Activated B cell treated with CpG ODN at 0.5 μM for 24 hours (primary cell): ENCODE measurements at regions not wholly inside any gene's neighbourhood (a gene's known extent, or its start where the extent isn't known, plus 50 kb on each side); places are given as distances from the start of the nearest gene placed in this dataset.

Experiments used
- ATAC-seq: fragments of 200-7000 bp; cut with Tn5 transposase; one replicate; pipeline ENCODE4 v1.10.0; 2021; ENCODE audit warnings: low read depth, mild to moderate bottlenecking, moderate library complexity
- CTCF ChIA-PET: fragments of 350-600 bp; sonication (Branson Sonifier 250); formaldehyde crosslinking; loops from one replicate; lab custom pipeline; 2021; ENCODE audit warnings: antibody characterized with exemption; lab: Charles Lee
- POLR2A ChIA-PET: fragments of 350-600 bp; sonication (Branson Sonifier 250); formaldehyde crosslinking; loops from one replicate; lab custom pipeline; 2021; ENCODE audit warnings: antibody characterized with exemption; lab: Charles Lee
- DNase-seq: peaks from one replicate; pipeline ENCODE4 v3.0.0; 2022
- H3K27ac Mint-ChIP-seq: one replicate; pipeline ENCODE4 v1.8.0; 2020; ENCODE audit warnings: mixed read lengths
- H3K27me3 Mint-ChIP-seq: one replicate; pipeline ENCODE4 v1.8.0; 2021; ENCODE audit warnings: mixed read lengths
- H3K36me3 Mint-ChIP-seq: one replicate; pipeline ENCODE4 v1.8.0; 2021; ENCODE audit warnings: low read depth, mixed read lengths
- H3K4me1 Mint-ChIP-seq: one replicate; pipeline ENCODE4 v1.8.0; 2021; ENCODE audit warnings: mixed read lengths
- H3K4me3 Mint-ChIP-seq: one replicate; pipeline ENCODE4 v1.8.0; 2020; ENCODE audit warnings: mild to moderate bottlenecking, mixed read lengths
- H3K9me3 Mint-ChIP-seq: one replicate; pipeline ENCODE4 v1.8.0; 2020; ENCODE audit warnings: mixed read lengths
- CTCF ChIP-seq: fragments of 200-600 bp; IDR thresholded peaks from one replicate; pipeline ENCODE4 v1.8.0; 2022; ENCODE audit warnings: antibody characterized with exemption, mild to moderate bottlenecking
- intact Hi-C: fragments of 100-400 bp; cut with micrococcal nuclease; formaldehyde crosslinking; loops from one replicate; pipeline ENCODE4 v1.15.1; 2024

- H3K4me1 Mint-ChIP-seq, result no peaks in the 10 kb centered on the region
- peaks cover 30% of the 10 kb centered on the region for H3K27me3 Mint-ChIP-seq
- no peak for TF ChIP-seq CTCF
- H3K9me3 Mint-ChIP-seq, result no peaks in the 10 kb centered on the region
- no peak overlapping the region for H3K4me3 Mint-ChIP-seq
- POLR2A ChIA-PET, result no interaction called here
- H3K27ac Mint-ChIP-seq, result no peak overlapping the region
- no peak for ATAC-seq
- no peak for DNase-seq
- intact Hi-C loops, result no loop called here
- CTCF ChIA-PET, result no interaction called here
- no peaks in the 10 kb centered on the region for H3K36me3 Mint-ChIP-seq
These were observed 127.5 kb downstream of the RIPK4 start for GRCh38 chr21:41639336-41639735.

GRCh38 chr21:41638201-41638790, 128.6 kb downstream of the RIPK4 start:
- no peaks in the 10 kb centered on the region for H3K4me1 Mint-ChIP-seq
- ChIA-PET POLR2A (no interaction called here), CTCF (no interaction called here)
- H3K27ac Mint-ChIP-seq, result no peak overlapping the region
- no peak for DNase-seq
- TF ChIP-seq CTCF, result no peak
- no peak overlapping the region for H3K4me3 Mint-ChIP-seq
- intact Hi-C loops, result no loop called here
- no peaks in the 10 kb centered on the region for H3K9me3 Mint-ChIP-seq
- no peaks in the 10 kb centered on the region for H3K36me3 Mint-ChIP-seq
- H3K27me3 Mint-ChIP-seq, result peaks cover 30% of the 10 kb centered on the region
- ATAC-seq, result no peak

- no peak for DNase-seq
- Mint-ChIP-seq H3K9me3 (no peaks in the 10 kb centered on the region), H3K4me1 (no peaks in the 10 kb centered on the region), H3K27ac (no peak overlapping the region), H3K4me3 (no peak overlapping the region), H3K27me3 (peaks cover 22% of the 10 kb centered on the region), H3K36me3 (no peaks in the 10 kb centered on the region)
- ChIA-PET POLR2A (no interaction called here), CTCF (no interaction called here)
- ATAC-seq, result no peak
- intact Hi-C loops, result no loop called here
- no peak for TF ChIP-seq CTCF
These were observed 129.0 kb upstream of the TMPRSS2 start for GRCh38 chr21:41636636-41637630.

- ATAC-seq (no peak), DNase-seq (no peak)
- POLR2A ChIA-PET, result no interaction called here
- Mint-ChIP-seq H3K4me3 (no peak overlapping the region), H3K36me3 (no peaks in the 10 kb centered on the region), H3K27ac (no peak overlapping the region), H3K9me3 (no peaks in the 10 kb centered on the region), H3K27me3 (peaks cover 13% of the 10 kb centered on the region), H3K4me1 (no peaks in the 10 kb centered on the region)
- no peak for TF ChIP-seq CTCF
- CTCF ChIA-PET, result no interaction called here
- intact Hi-C loops, result no loop called here
These were observed 127.9 kb upstream of the TMPRSS2 start for GRCh38 chr21:41635874-41636273.

GRCh38 chr21:41634858-41635257, 126.9 kb upstream of the TMPRSS2 start:
- CTCF ChIA-PET, result no interaction called here
- DNase-seq (no peak), ATAC-seq (no peak)
- POLR2A ChIA-PET, result no interaction called here
- no peak for TF ChIP-seq CTCF
- Mint-ChIP-seq H3K27me3 (peaks cover 7% of the 10 kb centered on the region), H3K4me3 (no peak overlapping the region), H3K36me3 (no peaks in the 10 kb centered on the region), H3K4me1 (no peaks in the 10 kb centered on the region), H3K9me3 (no peaks in the 10 kb centered on the region), H3K27ac (no peak overlapping the region)
- intact Hi-C loops, result no loop called here
